ENCODE measurements at regions not wholly inside any gene's neighbourhood (a gene's known extent, or its start where the extent isn't known, plus 50 kb on each side); places are given as distances from the start of the nearest gene placed in this dataset.

DNA sequence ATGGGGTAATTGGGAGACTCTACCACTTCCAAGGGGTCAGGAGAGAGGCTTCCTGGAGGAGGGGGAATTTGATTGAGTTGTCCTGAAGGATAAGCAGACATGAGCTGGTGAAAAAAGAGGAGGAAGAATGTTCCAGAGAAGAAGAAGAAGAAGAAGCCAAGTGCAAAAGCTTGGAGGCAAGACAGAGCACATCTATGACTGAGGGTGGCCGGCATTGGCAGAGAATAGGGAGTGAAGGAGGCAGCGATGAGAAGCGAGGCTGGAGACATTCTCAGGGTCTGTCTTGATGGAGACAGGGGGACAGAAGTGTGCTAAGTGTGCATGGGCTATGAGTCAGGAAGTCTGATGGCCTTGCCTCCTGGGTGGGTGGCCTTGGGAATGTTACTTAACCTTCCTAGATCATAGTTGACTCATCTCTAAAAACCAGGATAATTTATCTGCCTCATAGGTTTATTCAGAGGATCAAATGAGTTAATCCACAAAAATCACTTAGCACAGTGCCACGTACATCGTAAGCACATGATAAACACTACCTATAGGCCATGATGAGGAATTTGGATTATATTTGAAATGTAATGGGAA, 171.7 kb downstream of the ABCC12 start:
- TF ChIP-seq, protein P1, sequence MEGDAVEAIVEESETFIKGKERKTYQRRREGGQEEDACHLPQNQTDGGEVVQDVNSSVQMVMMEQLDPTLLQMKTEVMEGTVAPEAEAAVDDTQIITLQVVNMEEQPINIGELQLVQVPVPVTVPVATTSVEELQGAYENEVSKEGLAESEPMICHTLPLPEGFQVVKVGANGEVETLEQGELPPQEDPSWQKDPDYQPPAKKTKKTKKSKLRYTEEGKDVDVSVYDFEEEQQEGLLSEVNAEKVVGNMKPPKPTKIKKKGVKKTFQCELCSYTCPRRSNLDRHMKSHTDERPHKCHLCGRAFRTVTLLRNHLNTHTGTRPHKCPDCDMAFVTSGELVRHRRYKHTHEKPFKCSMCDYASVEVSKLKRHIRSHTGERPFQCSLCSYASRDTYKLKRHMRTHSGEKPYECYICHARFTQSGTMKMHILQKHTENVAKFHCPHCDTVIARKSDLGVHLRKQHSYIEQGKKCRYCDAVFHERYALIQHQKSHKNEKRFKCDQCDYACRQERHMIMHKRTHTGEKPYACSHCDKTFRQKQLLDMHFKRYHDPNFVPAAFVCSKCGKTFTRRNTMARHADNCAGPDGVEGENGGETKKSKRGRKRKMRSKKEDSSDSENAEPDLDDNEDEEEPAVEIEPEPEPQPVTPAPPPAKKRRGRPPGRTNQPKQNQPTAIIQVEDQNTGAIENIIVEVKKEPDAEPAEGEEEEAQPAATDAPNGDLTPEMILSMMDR (optimal IDR thresholded peaks at IDR 0.05 in 1 of 3, IDR thresholded peaks at IDR 0.05 in 1 of 3, conservative IDR thresholded peaks at IDR 0.05 in 1 of 3; ENCODE audit: extremely low read depth in 1 of 3, insufficient read depth in 2 of 3, low read length in 3 of 3), result no peak
- TF ChIP-seq EZH2 (IDR thresholded peaks at IDR 0.05; ENCODE audit: low read length), result no peak
